ENCODE measurements at regions not wholly inside any gene's neighbourhood (a gene's known extent, or its start where the extent isn't known, plus 50 kb on each side); places are given as distances from the start of the nearest gene placed in this dataset.

DNA sequence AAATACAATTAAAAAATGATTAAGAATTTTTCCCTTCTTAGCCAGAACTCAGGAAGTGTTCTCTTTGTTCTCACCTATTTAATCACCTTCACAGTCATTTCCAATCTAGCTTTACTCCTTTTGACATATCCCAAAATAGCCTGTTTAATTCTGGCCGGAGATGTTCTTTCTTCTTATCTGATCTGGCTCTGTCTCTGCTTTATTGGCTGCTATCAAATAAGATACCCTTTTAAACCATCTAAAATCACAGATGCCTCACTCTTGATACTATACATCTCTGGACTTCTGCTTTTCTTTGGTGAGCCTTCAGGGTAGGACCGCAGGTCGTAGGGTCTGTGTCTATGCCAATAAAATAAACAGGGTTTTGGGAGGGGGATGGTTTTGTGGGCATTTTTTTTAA, 319.2 kb upstream of the SEMA6D start:
- DNase-seq (no peak), ATAC-seq (no peak)
- Mint-ChIP-seq H3K4me3 (no peak overlapping the region), H3K36me3 (ENCODE audit: low read depth) (no peaks in the 10 kb centered on the region), H3K9me3 (no peaks in the 10 kb centered on the region), H3K27me3 (no peaks in the 10 kb centered on the region), H3K4me1 (no peaks in the 10 kb centered on the region), H3K27ac (no peak overlapping the region)

DNA sequence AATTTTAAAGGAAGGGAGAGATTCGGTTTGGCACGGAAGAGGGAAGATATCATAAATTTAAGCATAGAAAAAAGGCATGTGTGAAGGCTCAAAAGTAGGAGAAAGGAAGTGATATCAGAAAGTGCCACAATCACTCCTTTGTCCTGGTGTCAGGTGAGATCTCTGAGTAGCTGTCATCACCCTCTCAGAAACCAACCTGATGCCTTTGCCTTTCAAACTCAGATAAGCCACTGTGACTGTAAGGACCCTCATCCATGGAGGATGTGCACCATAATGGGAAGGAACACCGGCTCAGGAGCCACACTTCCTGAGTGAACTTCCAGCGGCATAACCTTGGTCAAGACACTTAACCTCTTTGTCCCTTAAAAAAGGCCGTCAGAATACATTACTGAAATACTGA, 318.7 kb upstream of the SEMA6D start:
- Mint-ChIP-seq H3K4me1 (no peaks in the 10 kb centered on the region), H3K27ac (no peak overlapping the region), H3K36me3 (ENCODE audit: low read depth) (no peaks in the 10 kb centered on the region), H3K27me3 (no peaks in the 10 kb centered on the region), H3K4me3 (no peak overlapping the region), H3K9me3 (no peaks in the 10 kb centered on the region)
- ATAC-seq (no peak), DNase-seq (no peak)

DNA sequence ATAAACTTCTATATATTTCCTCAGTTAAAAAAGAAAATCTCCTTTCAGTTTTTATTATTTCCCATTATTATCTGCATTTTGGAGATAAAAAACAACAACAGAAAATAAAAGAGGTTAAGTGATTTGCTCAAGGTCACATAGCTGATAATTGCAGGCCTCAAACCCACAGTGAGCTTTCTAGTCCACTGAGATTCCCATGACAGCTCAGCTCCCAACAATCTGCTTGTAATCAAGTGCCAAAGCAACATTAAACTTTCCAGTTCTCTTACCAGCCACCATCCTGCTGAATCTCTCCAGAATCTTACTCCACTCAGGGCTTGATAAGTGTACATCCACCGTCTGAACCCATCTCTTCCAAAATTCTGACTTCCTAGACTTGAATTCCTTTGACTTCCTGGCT, 318.2 kb upstream of the SEMA6D start:
- Mint-ChIP-seq H3K36me3 (ENCODE audit: low read depth) (no peaks in the 10 kb centered on the region), H3K27ac (no peak overlapping the region)
- no peak for ATAC-seq

DNA sequence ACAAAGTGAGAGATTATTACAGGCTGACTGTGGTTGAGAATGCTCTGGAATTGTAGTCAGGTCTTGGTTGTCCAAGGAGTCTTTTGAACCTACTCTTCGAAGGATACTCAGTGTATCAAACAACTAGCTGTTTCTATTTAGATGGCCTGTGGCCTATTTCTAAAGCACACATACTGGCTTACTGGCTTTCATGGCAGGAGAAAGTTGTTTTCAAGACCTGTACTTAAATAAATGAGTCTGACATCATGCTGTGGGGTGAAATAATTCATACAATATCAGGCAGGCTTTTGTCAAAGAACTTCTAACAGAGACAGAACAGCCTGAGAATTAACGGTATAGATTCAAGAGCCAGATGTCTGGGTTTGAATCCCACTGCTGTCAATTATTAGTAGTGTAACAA, 316.7 kb upstream of the SEMA6D start:
- ATAC-seq = no peak
- no peak for DNase-seq
- H3K27ac Mint-ChIP-seq = no peak overlapping the region
- no peaks in the 10 kb centered on the region for H3K36me3 Mint-ChIP-seq (ENCODE audit: low read depth)
- no peaks in the 10 kb centered on the region for H3K4me1 Mint-ChIP-seq
- no peak overlapping the region for H3K4me3 Mint-ChIP-seq
- H3K9me3 Mint-ChIP-seq = no peaks in the 10 kb centered on the region
- H3K27me3 Mint-ChIP-seq = no peaks in the 10 kb centered on the region

More for the DNA sequence above, 318.2 kb upstream of the SEMA6D start:
- Mint-ChIP-seq H3K4me3 (no peak overlapping the region), H3K9me3 (no peaks in the 10 kb centered on the region), H3K27me3 (no peaks in the 10 kb centered on the region), H3K4me1 (no peaks in the 10 kb centered on the region)
- DNase-seq = no peak

DNA sequence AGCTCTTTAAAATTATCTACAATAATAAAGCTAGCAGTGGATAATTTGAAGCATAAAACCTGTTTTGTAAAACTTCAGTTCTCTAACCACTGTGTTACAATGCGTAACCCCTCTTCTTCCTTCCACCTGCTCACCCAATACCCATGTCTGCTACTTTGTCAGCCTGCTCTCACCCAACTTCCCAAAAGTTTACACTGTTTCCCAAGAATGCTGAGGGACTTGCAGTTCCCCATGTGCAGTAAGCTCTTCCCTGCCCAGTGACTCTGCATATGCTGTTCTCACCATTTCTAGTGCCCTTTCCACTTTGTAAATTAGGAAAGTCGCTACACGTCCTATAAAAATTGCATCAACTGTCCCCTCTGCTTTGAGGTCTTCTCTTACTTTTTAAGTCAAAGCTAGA, 315.9 kb upstream of the SEMA6D start:
- Mint-ChIP-seq H3K4me1 (no peaks in the 10 kb centered on the region), H3K9me3 (no peaks in the 10 kb centered on the region), H3K27me3 (no peaks in the 10 kb centered on the region), H3K36me3 (ENCODE audit: low read depth) (no peaks in the 10 kb centered on the region), H3K4me3 (no peak overlapping the region), H3K27ac (no peak overlapping the region)
- DNase-seq (no peak), ATAC-seq (no peak)

DNA sequence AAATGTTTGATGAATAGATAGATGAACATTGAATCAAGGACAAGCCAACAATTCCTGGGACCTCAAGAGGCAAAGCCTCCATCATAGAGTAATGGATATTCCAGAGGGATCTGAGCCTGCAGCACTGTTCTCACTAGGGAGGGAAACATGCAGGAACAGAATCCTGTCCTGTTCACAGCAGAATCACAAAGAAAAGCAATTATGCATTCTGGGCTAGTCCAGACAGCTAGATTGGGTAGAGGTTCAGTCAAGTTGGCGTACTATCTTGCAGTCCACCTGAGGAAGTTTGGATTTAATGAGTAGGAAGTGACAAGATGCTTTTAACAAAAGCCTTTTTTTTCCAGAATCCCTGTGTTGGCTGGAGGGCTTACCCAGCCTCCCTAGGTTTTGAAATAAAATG, 314.5 kb upstream of the SEMA6D start:
- Mint-ChIP-seq H3K27me3 (no peaks in the 10 kb centered on the region), H3K4me3 (no peak overlapping the region), H3K36me3 (ENCODE audit: low read depth) (no peaks in the 10 kb centered on the region), H3K4me1 (no peaks in the 10 kb centered on the region), H3K9me3 (no peaks in the 10 kb centered on the region), H3K27ac (no peak overlapping the region)
- DNase-seq (no peak), ATAC-seq (no peak)

DNA sequence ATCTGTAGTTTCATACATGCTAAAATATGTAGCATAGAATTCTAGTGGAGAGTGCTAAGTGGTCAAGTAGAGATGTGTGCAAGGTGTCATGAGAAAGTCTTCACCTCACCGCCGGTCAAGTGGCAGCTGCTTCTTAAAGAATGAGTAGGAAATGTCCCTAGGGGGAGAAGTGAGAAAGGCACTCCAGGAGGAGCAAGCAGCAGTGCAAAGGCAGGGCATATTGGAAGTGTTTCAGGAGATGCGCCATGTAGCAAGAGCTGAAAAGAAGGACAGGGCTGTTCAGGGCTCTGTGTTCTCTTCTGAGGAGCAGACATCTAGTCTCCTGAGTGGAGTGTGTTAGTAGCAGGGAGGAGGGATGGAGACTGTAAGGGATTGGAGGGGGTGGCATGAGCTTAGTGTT, 312.4 kb upstream of the SEMA6D start:
- Mint-ChIP-seq H3K4me3 (no peak overlapping the region), H3K4me1 (no peaks in the 10 kb centered on the region), H3K9me3 (no peaks in the 10 kb centered on the region), H3K27ac (no peak overlapping the region), H3K27me3 (no peaks in the 10 kb centered on the region), H3K36me3 (ENCODE audit: low read depth) (no peaks in the 10 kb centered on the region)
- DNase-seq = no peak
- ATAC-seq = no peak

DNA sequence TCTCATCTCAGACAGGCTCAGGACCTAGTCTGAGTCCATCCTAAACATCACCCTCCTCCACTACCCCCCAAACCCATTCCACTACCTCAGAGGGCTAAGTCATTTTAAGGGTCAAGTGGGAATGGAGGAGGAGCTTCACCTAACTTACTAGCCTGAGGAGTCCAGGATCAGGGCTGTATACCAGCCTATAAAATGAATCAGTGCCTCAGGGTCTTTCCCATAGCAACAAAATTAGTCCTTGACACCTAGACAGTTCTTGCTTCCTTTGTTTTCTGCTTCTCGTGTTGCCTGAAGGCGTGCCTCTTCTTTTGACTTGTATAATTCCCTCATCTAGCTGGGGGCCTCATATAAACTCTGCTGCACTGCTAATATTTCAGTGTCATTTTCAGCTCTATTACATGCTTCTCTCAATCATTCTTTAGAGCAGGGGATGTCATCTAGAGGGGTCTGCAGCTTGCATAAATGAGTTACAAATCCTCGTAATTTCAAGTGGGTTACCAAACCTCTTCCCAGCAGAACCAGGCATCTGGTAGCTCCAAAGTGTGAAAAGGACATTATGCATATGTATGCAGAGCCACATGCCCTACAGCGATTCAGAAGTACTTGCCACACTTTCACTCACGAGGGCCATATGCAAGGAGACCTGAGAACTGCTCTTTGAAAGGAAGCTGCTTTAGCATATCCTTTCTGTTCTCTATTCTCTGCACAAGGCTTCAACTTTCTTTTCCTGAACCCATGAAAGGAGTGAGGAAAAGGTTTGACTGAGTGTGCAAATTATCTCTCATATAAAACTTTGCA, 311.7 kb upstream of the SEMA6D start:
- H3K27me3 Mint-ChIP-seq = no peaks in the 10 kb centered on the region
- no peak overlapping the region for H3K27ac Mint-ChIP-seq
- H3K36me3 Mint-ChIP-seq (ENCODE audit: low read depth) = no peaks in the 10 kb centered on the region
- H3K4me1 Mint-ChIP-seq = no peaks in the 10 kb centered on the region
- no peak overlapping the region for H3K4me3 Mint-ChIP-seq
- H3K9me3 Mint-ChIP-seq = no peaks in the 10 kb centered on the region
- ATAC-seq = no peak
- DNase-seq = no peak

DNA sequence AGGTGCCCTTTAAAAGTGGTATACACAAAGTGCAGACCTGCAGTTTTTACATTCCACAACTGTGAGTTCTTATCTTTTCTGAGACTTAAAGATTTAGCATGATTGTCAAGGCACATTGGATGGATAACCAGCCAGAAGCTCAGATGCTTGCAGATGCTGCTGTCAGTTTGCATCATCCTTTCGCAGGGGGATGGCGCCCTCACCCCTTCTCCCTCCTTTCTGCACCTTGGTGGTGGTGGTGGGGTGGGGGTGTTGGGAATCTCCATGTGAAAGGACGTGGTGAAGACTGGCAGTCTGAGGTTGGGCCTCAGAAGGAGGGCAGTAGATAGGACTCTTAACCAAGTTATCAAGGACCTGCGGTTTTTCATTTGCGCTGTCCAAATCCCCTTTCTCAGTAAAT, 309.6 kb upstream of the SEMA6D start:
- H3K9me3 Mint-ChIP-seq = no peaks in the 10 kb centered on the region
- H3K4me3 Mint-ChIP-seq = no peak overlapping the region
- DNase-seq (no peak), ATAC-seq (no peak)
- no peaks in the 10 kb centered on the region for H3K4me1 Mint-ChIP-seq
- no peak overlapping the region for H3K27ac Mint-ChIP-seq
- H3K27me3 Mint-ChIP-seq = no peaks in the 10 kb centered on the region
- no peaks in the 10 kb centered on the region for H3K36me3 Mint-ChIP-seq (ENCODE audit: low read depth)

DNA sequence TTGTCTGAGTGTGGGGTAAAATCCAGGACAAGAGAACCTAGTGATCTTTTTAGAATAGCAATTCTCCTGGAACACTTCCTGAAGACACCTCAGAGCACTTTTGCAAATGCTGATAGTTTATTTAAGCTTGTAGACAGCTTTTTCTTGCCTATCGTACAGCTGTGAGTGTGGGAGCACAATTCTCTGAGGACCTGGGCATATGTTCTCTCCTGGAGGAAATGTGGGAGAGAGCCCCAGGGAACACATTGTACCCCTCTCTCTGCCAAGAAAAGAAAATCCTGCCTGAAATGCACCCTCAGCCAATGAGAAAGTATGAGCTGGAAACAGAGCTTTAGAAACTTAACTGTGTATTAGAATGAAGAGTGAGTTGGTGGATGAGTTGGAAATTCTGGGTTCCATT, 308.3 kb upstream of the SEMA6D start:
- Mint-ChIP-seq H3K4me1 (no peaks in the 10 kb centered on the region), H3K4me3 (no peak overlapping the region), H3K9me3 (no peaks in the 10 kb centered on the region), H3K27ac (no peak overlapping the region), H3K27me3 (no peaks in the 10 kb centered on the region), H3K36me3 (ENCODE audit: low read depth) (no peaks in the 10 kb centered on the region)
- DNase-seq (no peak), ATAC-seq (no peak)

DNA sequence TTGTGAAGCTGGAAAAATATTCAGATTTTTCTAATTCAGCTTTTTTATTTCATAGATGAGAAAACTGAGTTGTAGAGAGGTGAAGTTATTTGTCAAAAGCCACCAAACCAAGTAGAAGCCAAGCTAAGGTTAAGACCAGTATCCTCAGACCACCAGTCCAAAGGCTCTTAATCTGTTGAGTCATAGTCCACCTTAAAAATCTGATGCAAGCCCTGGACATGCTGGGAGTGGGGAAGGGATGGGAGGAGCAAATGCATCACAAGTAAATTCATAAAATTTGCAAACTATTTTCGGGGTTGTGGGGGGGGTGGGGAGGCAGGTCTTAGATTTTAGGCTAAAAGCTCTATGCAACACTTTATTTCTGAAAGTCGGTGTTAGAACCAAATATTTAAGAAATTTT, 307.7 kb upstream of the SEMA6D start:
- H3K27ac Mint-ChIP-seq = no peak overlapping the region
- no peaks in the 10 kb centered on the region for H3K36me3 Mint-ChIP-seq (ENCODE audit: low read depth)
- no peaks in the 10 kb centered on the region for H3K4me1 Mint-ChIP-seq
- H3K4me3 Mint-ChIP-seq = no peak overlapping the region
- no peaks in the 10 kb centered on the region for H3K9me3 Mint-ChIP-seq
- ATAC-seq (no peak), DNase-seq (no peak)
- no peaks in the 10 kb centered on the region for H3K27me3 Mint-ChIP-seq

DNA sequence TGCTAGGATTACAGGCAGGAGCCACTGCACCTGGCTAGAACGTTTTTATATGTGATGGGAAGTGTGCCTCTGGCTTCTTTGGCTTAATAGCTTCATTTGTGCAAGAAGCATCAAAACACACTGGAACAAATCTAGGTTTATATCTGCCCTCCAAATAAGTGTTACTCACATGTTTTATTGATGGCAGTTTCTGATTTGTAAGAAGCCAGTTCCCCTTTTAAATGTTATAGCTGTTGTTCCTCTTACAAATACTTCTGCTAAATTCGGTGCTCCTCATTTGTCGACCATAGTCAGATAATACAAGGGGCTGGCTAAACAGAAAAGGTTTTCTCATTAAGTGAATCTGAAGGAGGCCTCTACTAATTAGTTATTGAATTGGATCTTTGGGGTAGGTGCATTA, 307.1 kb upstream of the SEMA6D start:
- ATAC-seq (no peak), DNase-seq (no peak)
- Mint-ChIP-seq H3K36me3 (ENCODE audit: low read depth) (no peaks in the 10 kb centered on the region), H3K4me3 (no peak overlapping the region), H3K4me1 (no peaks in the 10 kb centered on the region), H3K9me3 (no peaks in the 10 kb centered on the region), H3K27ac (no peak overlapping the region), H3K27me3 (no peaks in the 10 kb centered on the region)

DNA sequence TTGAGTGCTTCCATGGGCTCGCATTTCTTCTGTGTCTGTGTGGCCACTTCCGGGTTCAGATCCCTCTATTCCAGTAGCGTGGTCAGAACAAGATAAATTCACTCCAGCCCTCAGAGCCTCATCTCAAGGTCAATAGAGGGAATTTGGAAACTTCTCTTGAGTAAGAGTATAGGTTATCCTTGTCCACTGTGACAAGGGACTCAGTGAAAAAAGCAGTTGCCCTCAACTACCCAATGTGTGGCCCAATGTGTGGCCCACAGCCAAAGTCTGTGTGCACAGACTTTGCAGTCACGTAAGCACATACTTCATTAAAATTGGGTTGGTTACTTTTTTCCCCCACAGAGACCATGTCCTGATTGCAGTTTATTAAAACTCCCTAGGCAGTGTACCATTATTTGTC, 305.6 kb upstream of the SEMA6D start:
- Mint-ChIP-seq H3K9me3 (no peaks in the 10 kb centered on the region), H3K27me3 (no peaks in the 10 kb centered on the region), H3K36me3 (ENCODE audit: low read depth) (no peaks in the 10 kb centered on the region), H3K4me3 (no peak overlapping the region), H3K4me1 (no peaks in the 10 kb centered on the region), H3K27ac (no peak overlapping the region)
- no peak for ATAC-seq
- DNase-seq = no peak

DNA sequence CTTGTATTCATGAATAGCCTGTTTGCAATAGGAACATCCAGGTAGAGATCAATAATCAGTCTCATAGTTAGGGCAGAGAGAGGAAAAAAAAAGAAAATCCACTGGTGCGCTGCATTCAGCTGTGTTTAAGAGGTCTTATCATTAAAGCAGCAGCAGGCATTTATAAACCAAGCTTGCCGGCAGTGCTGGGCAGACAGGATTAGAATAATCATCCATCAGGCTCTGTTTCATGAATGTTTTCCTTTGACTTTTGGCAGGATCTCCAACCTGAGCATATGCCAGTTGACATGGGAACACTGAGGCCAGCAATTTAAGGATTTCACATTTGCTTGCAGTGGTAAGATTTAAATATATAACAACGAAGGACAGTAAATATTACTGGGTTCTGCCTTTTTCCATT, 305.2 kb upstream of the SEMA6D start:
- Mint-ChIP-seq H3K27me3 (no peaks in the 10 kb centered on the region), H3K27ac (no peak overlapping the region), H3K9me3 (no peaks in the 10 kb centered on the region), H3K4me1 (no peaks in the 10 kb centered on the region), H3K4me3 (no peak overlapping the region), H3K36me3 (ENCODE audit: low read depth) (no peaks in the 10 kb centered on the region)
- DNase-seq (no peak), ATAC-seq (no peak)

DNA sequence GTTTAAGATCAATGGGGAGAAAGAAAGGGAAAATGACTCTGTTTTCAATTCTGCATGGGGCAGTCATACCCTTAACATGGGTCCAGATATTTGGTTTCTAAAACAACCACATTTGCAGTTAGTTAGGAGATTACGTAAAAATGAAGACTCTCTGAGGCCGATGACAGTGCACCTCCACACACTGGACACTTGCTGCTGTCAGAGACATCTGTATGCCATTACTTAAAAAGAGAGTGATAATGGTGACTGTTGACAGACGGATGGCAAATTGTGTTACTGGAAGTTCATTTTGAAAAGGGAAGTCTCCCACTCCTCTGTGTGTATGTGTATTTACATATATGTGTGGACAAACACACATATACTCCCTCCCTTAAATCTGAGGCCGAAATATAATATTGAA, 304.5 kb upstream of the SEMA6D start:
- Mint-ChIP-seq H3K36me3 (ENCODE audit: low read depth) (no peaks in the 10 kb centered on the region), H3K27ac (no peak overlapping the region), H3K4me1 (no peaks in the 10 kb centered on the region), H3K27me3 (no peaks in the 10 kb centered on the region), H3K4me3 (no peak overlapping the region), H3K9me3 (no peaks in the 10 kb centered on the region)
- ATAC-seq (no peak), DNase-seq (no peak)

DNA sequence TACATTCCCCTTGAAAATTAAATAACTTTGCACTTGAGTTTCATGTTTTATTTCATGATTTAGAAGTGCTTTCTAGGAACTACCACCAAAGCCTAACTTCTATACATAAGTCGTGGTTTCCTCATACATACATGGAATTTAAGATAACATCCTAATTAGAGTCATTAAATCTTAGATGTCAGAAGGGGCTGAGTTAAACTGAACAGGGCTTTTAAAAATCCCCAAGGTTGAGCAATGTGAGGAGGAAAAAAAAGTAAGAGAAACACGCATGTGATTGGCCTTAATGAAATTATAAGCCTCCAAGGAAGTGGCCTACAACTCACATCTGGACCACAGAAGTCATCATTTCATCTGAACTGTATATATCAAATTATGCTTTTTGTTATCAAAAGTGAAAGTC, 303.1 kb upstream of the SEMA6D start:
- no peaks in the 10 kb centered on the region for H3K36me3 Mint-ChIP-seq (ENCODE audit: low read depth)
- no peak overlapping the region for H3K27ac Mint-ChIP-seq
- no peaks in the 10 kb centered on the region for H3K9me3 Mint-ChIP-seq
- ATAC-seq = no peak
- H3K4me1 Mint-ChIP-seq = no peaks in the 10 kb centered on the region
- H3K4me3 Mint-ChIP-seq = no peak overlapping the region
- DNase-seq = no peak
- no peaks in the 10 kb centered on the region for H3K27me3 Mint-ChIP-seq

Data from activated naive CD8-positive, alpha-beta T cell treated with anti-CD3 and anti-CD28 coated beads, Interleukin-2, amount 50 U/mL, for 24 hours (primary cell).